Stomach (tissue), 8 donors: ENCODE measurements at regions not wholly inside any gene's neighbourhood (a gene's known extent, or its start where the extent isn't known, plus 50 kb on each side); places are given as distances from the start of the nearest gene placed in this dataset.
A peak's percentile ranks its signal among the peaks of the same experiment; 100 is the strongest.

Experiments
- DNase-seq, 2 donors: peaks; one replicate each; pipeline versions ENCODE4 v3.0.0 to v3.0.0-alpha.2; 2013 to 2019
- H3K27ac ChIP-seq, 5 donors: fragments of 200-600 bp in 4 of 5; sonication (generic) in 4 of 5; one replicate each; pipeline ENCODE4 v1.5.1; 2013 to 2019; ENCODE audit warnings: mild to moderate bottlenecking in 1 of 5, moderate library complexity in 1 of 5
- H3K27me3 ChIP-seq, 3 donors: fragments of 200-600 bp; sonication (generic); one replicate each; pipeline ENCODE4 v1.5.1; 2017 to 2019; ENCODE audit warnings: mixed run types in 1 of 3
- H3K36me3 ChIP-seq, 4 donors: fragments of 200-600 bp; sonication (generic); 1 replicate in 3 of 4; 2 replicates in 1 of 4; pipeline ENCODE4 v1.5.1; 2016 to 2019
- H3K4me1 ChIP-seq, 4 donors: fragments of 200-600 bp; sonication (generic); one replicate each; pipeline ENCODE4 v1.5.1; 2016 to 2019
- H3K4me3 ChIP-seq, 4 donors: fragments of 200-600 bp; sonication (generic) in 3 of 4; one replicate each; pipeline ENCODE4 v1.5.1; 2016 to 2019; ENCODE audit warnings: mild to moderate bottlenecking in 1 of 4
- H3K9me3 ChIP-seq, 4 donors: fragments of 200-600 bp; sonication (generic); one replicate each; pipeline ENCODE4 v1.5.1; 2016 to 2019
- CTCF ChIP-seq, 7 experiments: fragments of 450-650 bp in 4 of 7; fragments of 200-600 bp in 3 of 7; sonication (generic) in 3 of 7; IDR thresholded peaks; one replicate each; pipeline ENCODE4 v1.5.1; 2016 to 2019; ENCODE audit warnings: antibody characterized with exemption in 7 of 7, control low read depth in 2 of 7, mild to moderate bottlenecking in 1 of 7
- EP300 ChIP-seq: sonication (generic); formaldehyde crosslinking; IDR thresholded peaks from one replicate; pipeline ENCODE4 v1.6.1; 2017; ENCODE audit warnings: antibody characterized with exemption
- POLR2A ChIP-seq, 4 donors: fragments of 450-650 bp; IDR thresholded peaks; one replicate each; pipeline ENCODE4 v1.6.1; 2016; ENCODE audit warnings: antibody characterized with exemption in 4 of 4, control low read depth in 2 of 4, mild to moderate bottlenecking in 1 of 4, moderate library complexity in 1 of 4
- POLR2AphosphoS5 ChIP-seq, 3 donors: sonication (generic); formaldehyde crosslinking; IDR thresholded peaks; one replicate each; pipeline ENCODE4 v1.6.1; 2016; ENCODE audit warnings: antibody characterized with exemption in 3 of 3
- WGBS, 5 donors: extraction: QIAGEN DNeasy Blood & Tissue Kit in 3 of 5; methylation state at CpG; one replicate each; pipeline versions ENCODE4 v1.1.5 to v1.1.7; 2013 to 2018; 5-methylcytosine and 5-hydroxymethylcytosine counted together
- intact Hi-C: fragments of 100-400 bp; cut with DNase I; formaldehyde crosslinking; loops from one replicate; pipeline ENCODE4 v1.15.1; 2023; ENCODE audit warnings: low total_unique reads
- donor health status: healthy with polysubstance abuse.
- donor health status: Bipolar disorder and iron deficiency.
- donor health status: healthy.

DNA sequence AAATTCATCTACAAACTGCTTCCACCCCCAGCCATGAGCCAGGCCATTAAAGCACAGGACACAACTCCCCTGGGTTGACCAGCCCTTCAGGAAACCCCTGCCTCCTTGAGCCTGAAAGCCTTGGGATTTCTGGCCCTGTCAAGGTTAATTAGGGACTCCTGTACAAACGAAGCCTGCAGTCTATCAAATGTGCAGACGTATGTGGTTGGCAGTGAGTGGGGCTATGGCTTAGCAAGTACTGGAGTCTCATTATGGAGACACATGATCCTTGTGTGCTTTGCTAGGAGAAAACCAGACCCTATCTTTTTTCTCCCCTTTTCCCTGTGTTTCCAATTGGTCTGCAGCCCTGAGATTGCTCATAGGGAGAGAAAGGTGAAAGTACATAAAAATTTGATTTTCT is 588.3 kb upstream of the USP24 start:
- Histone ChIP-seq H3K27ac (no peak overlapping the region), H3K9me3 (peaks cover 0 to 12% (median 2%) of the 10 kb centered on the region in 4 donors), H3K36me3 (no peaks in the 10 kb centered on the region), H3K27me3 (no peaks in the 10 kb centered on the region), H3K4me1 (no peaks in the 10 kb centered on the region), H3K4me3 (no peak overlapping the region)
- DNase-seq = peak in 1 of 2 donors; percentile 23
- intact Hi-C loops = no loop called here
- WGBS, 5 donors = 52 to 66% (median 52%) methylated on average over 2 of the region's 2 CpGs
- TF ChIP-seq EP300 = no peak
- TF ChIP-seq POLR2A (IDR thresholded peaks at IDR 0.05) = no peak
- TF ChIP-seq CTCF (IDR thresholded peaks at IDR 0.05) = no peak
- no peak for TF ChIP-seq POLR2AphosphoS5 (IDR thresholded peaks at IDR 0.05)

DNA sequence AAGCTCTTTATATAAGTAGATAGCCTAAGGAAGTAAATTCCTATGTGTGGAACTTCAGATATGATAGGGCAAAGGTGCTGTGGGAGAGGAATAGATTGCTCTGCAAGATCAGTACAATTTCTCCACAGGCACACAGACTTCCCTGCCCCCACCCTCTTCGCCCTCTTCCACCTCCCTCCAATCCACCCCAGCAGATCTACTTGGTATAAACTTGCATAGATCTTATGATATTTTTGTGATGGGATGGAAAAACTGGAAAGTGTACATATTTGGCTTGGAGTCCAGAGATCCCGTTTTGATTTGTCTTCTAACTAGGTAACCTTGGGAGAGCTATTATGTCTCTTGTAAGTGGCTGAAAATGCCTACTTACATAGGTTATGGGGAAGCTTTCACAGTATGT is 586.3 kb upstream of the USP24 start:
- no peaks in the 10 kb centered on the region for H3K4me1 ChIP-seq
- intact Hi-C loops = no loop called here
- no peak overlapping the region for H3K4me3 ChIP-seq
- peaks cover 0 to 4% (median 2%) of the 10 kb centered on the region in 4 donors for H3K9me3 ChIP-seq
- no peak for TF ChIP-seq CTCF (IDR thresholded peaks at IDR 0.05)
- no peak for TF ChIP-seq POLR2A (IDR thresholded peaks at IDR 0.05)
- no peak for TF ChIP-seq EP300
- no peak for TF ChIP-seq POLR2AphosphoS5 (IDR thresholded peaks at IDR 0.05)
- no peak overlapping the region for H3K27ac ChIP-seq
- no peaks in the 10 kb centered on the region for H3K27me3 ChIP-seq
- WGBS, 5 donors = 73 to 89% (median 75%) methylated on average over 2 of the region's 2 CpGs
- DNase-seq = no peak
- H3K36me3 ChIP-seq = no peaks in the 10 kb centered on the region

DNA sequence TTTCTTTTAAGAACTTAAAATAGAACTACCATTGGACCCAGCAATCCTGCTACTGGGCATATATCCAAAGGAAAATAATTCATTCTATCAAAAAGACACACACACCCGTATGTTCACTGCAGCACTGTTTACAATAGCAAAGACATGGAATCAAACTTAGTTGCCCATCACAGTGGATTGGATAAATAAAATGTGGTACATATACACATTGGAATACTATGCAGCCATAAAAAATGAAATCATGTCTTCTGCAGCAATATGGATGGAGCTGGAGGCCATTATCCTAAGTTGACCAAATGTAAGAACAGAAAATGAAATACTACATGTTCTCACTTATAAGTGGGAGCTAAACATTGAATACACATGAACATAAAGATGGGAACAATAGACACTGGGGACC is 585.3 kb upstream of the USP24 start:
- H3K4me3 ChIP-seq = no peak overlapping the region
- H3K36me3 ChIP-seq = no peaks in the 10 kb centered on the region
- intact Hi-C loops = no loop called here
- H3K27ac ChIP-seq = no peak overlapping the region
- peaks cover 0 to 4% (median 2%) of the 10 kb centered on the region in 4 donors for H3K9me3 ChIP-seq
- TF ChIP-seq POLR2A (IDR thresholded peaks at IDR 0.05) = no peak
- TF ChIP-seq EP300 = no peak
- TF ChIP-seq CTCF (IDR thresholded peaks at IDR 0.05) = no peak
- TF ChIP-seq POLR2AphosphoS5 (IDR thresholded peaks at IDR 0.05) = no peak
- H3K27me3 ChIP-seq = no peaks in the 10 kb centered on the region
- H3K4me1 ChIP-seq = no peaks in the 10 kb centered on the region
- DNase-seq = no peak
- WGBS, 5 donors = 52 to 74% (median 70%) methylated on average over 1 of the region's 1 CpG

DNA sequence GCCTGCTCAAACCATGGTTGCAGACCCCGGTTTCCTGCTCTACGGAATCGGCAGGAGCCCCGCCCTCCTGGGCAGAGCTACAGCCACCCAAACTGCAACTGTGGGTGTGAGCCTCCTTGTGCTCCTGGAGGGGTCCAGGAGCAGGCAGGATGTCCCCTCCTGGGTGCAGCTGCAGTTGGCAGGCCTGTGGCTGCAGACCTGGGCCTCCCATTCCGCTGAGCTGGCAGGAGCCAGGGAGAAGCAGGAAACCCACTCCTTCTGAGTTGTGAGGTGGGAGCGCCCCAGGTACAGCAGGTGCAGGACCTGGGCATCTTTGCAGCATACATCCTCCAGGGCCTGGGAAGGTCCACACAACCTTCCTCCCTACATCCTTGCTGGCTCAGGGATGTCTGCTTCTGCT is 578.7 kb upstream of the USP24 start:
- Histone ChIP-seq H3K9me3 (peaks cover 0 to 5% (median 0%) of the 10 kb centered on the region in 4 donors), H3K4me3 (no peak overlapping the region), H3K27ac (no peak overlapping the region), H3K4me1 (no peaks in the 10 kb centered on the region), H3K27me3 (no peaks in the 10 kb centered on the region), H3K36me3 (no peaks in the 10 kb centered on the region)
- intact Hi-C loops = no loop called here
- WGBS, 5 donors = 71 to 98% (median 92%) methylated on average over 1 to 6 of the region's 6 CpGs
- no peak for TF ChIP-seq POLR2AphosphoS5 (IDR thresholded peaks at IDR 0.05)
- TF ChIP-seq POLR2A (IDR thresholded peaks at IDR 0.05) = no peak
- DNase-seq = no peak

GRCh38 chr1:55792870-55793269 is 577.7 kb upstream of the USP24 start:
- H3K4me3 ChIP-seq = no peak overlapping the region
- DNase-seq = no peak
- H3K9me3 ChIP-seq = peaks cover 0 to 5% (median 0%) of the 10 kb centered on the region in 4 donors
- H3K36me3 ChIP-seq = no peaks in the 10 kb centered on the region
- intact Hi-C loops = no loop called here
- TF ChIP-seq EP300 (no peak), CTCF (IDR thresholded peaks at IDR 0.05) (no peak), POLR2AphosphoS5 (IDR thresholded peaks at IDR 0.05) (no peak), POLR2A (IDR thresholded peaks at IDR 0.05) (no peak)
- H3K27ac ChIP-seq = no peak overlapping the region
- H3K27me3 ChIP-seq = no peaks in the 10 kb centered on the region
- no peaks in the 10 kb centered on the region for H3K4me1 ChIP-seq
